H1 (cell line): ENCODE measurements at regions not wholly inside any gene's neighbourhood (a gene's known extent, or its start where the extent isn't known, plus 50 kb on each side); places are given as distances from the start of the nearest gene placed in this dataset.

Experiments used
- CBX8 ChIP-seq: fragments of 300-800, 300-1000 bp; sonication (generic); IDR thresholded peaks from 2 replicates; pipeline ENCODE4 v1.7.1; 2016; ENCODE audit warnings: low read depth, low read length, borderline replicate concordance
- CHD2 ChIP-seq: IDR thresholded peaks from 2 replicates; pipeline ENCODE4 v1.6.1; 2012; ENCODE audit warnings: low read length, improper control_type of control experiment
- EP300 ChIP-seq, 2 experiments: IDR thresholded peaks; 1 replicate in 1 of 2; 2 replicates in 1 of 2; pipeline ENCODE4 v1.6.1; 2011 to 2012; ENCODE audit warnings: low read depth in 2 of 2, low read length in 2 of 2, mild to moderate bottlenecking in 2 of 2, borderline replicate concordance in 1 of 2, inconsistent platforms in 1 of 2, moderate library complexity in 1 of 2
- POLR2A ChIP-seq, 2 experiments: IDR thresholded peaks; 1 replicate in 1 of 2; 2 replicates in 1 of 2; pipeline ENCODE4 v1.6.1; 2011; ENCODE audit warnings: low read depth in 2 of 2, low read length in 2 of 2, mild to moderate bottlenecking in 2 of 2; ENCODE audit errors: control extremely low read depth in 1 of 2
- RFX5 ChIP-seq: IDR thresholded peaks from 2 replicates; pipeline ENCODE4 v1.6.1; 2011; ENCODE audit warnings: low read depth, low read length, improper control_type of control experiment, borderline replicate concordance
- TF ChIP-seq, protein P1 (sequence below), 3 experiments: IDR thresholded peaks; 1 replicate in 2 of 3; 2 replicates in 1 of 3; pipeline versions ENCODE4 v1.5.1 to v1.6.1; 2011; ENCODE audit warnings: low read length in 3 of 3, mild to moderate bottlenecking in 3 of 3, inconsistent platforms in 2 of 3, low read depth in 1 of 3, moderate library complexity in 1 of 3; ENCODE audit not compliant: insufficient read depth in 1 of 3; ENCODE audit errors: control extremely low read depth in 1 of 3

DNA sequence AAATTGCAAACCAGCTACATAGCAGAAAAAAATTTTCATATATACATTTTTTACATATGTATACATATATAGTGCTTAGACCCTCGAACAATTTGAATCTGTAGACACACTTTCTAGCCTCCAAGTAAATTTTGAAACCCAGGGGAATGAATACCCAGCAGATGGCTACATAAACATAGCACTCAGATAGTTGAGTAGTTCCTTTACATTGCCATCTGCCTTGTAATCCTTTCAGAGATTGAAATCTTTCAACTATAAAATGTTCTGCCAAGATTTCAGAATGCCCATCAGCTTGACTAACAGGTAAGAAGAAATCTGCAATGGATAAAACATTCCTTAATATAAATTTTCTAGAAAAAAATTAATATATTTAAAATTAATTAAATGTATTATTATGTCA lies 1333.5 kb upstream of the CADM2 start:
- TF ChIP-seq RFX5 (no peak), EP300 (IDR thresholded peaks at IDR 0.05; ENCODE audit: borderline replicate concordance in 1 of 2, low read depth in 2 of 2, low read length in 2 of 2) (no peak), CHD2 (no peak), CBX8 (no peak), POLR2A (IDR thresholded peaks at IDR 0.05; ENCODE audit: control extremely low read depth in 1 of 2, low read depth in 2 of 2, low read length in 2 of 2) (no peak)
- TF ChIP-seq, protein P1, sequence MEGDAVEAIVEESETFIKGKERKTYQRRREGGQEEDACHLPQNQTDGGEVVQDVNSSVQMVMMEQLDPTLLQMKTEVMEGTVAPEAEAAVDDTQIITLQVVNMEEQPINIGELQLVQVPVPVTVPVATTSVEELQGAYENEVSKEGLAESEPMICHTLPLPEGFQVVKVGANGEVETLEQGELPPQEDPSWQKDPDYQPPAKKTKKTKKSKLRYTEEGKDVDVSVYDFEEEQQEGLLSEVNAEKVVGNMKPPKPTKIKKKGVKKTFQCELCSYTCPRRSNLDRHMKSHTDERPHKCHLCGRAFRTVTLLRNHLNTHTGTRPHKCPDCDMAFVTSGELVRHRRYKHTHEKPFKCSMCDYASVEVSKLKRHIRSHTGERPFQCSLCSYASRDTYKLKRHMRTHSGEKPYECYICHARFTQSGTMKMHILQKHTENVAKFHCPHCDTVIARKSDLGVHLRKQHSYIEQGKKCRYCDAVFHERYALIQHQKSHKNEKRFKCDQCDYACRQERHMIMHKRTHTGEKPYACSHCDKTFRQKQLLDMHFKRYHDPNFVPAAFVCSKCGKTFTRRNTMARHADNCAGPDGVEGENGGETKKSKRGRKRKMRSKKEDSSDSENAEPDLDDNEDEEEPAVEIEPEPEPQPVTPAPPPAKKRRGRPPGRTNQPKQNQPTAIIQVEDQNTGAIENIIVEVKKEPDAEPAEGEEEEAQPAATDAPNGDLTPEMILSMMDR (IDR thresholded peaks at IDR 0.05; ENCODE audit: control extremely low read depth in 1 of 3, insufficient read depth in 1 of 3, low read depth in 1 of 3, low read length in 3 of 3) = no peak
